ELF-1 (cell line): ENCODE measurements at regions not wholly inside any gene's neighbourhood (a gene's known extent, or its start where the extent isn't known, plus 50 kb on each side); places are given as distances from the start of the nearest gene placed in this dataset.
"Not testable (repeated sequence)": the region's sequence is repeated elsewhere in the genome, so short reads cannot be mapped to it uniquely, and the experiment has no call there.

ENCODE experiments used
- DNase-seq: peaks from one replicate; pipeline ENCODE4 v3.0.0-alpha.2; 2016; ENCODE audit warnings: low read depth, low spot score

GRCh38 chr15:25170113-25170731 is 215.4 kb downstream of the SNRPN start:
- no peak for DNase-seq

GRCh38 chr15:25170781-25171110 is 216.0 kb downstream of the SNRPN start:
- no peak for DNase-seq

DNA sequence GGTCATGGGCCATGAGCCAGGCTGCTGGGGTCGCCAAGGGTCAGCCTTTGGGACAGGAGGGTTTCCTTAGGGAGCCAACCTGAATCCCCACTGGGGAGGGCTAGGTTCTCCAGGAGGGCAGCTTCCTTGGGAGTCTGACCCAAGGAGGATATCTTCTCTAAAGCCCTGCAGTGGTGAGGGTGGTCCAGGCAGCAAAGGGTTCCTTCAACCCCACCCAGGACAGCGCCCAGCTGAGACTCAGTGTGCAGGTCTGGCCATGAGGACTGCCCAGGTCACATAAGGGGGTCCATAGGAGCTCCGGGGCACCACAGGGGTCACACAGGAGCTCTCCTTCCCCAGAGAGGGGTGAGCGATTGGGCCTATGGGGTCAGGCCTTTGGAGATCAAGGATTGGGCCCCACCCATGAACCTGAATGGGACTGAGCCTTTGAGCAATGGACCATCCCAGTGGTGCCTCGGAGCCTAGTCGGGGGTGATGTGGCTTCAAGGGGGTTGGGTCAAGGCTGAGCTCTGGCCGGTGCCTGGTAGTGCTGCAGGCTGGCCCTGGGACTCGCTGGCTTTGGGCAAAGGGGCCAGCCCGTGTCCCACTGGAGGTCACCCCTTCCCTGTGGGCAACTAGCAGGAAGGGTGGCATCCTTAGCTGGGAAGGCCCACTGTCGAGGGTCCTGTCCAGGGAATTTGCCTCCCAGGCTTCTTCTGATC is 216.5 kb downstream of the SNRPN start:
- no peak for DNase-seq

DNA sequence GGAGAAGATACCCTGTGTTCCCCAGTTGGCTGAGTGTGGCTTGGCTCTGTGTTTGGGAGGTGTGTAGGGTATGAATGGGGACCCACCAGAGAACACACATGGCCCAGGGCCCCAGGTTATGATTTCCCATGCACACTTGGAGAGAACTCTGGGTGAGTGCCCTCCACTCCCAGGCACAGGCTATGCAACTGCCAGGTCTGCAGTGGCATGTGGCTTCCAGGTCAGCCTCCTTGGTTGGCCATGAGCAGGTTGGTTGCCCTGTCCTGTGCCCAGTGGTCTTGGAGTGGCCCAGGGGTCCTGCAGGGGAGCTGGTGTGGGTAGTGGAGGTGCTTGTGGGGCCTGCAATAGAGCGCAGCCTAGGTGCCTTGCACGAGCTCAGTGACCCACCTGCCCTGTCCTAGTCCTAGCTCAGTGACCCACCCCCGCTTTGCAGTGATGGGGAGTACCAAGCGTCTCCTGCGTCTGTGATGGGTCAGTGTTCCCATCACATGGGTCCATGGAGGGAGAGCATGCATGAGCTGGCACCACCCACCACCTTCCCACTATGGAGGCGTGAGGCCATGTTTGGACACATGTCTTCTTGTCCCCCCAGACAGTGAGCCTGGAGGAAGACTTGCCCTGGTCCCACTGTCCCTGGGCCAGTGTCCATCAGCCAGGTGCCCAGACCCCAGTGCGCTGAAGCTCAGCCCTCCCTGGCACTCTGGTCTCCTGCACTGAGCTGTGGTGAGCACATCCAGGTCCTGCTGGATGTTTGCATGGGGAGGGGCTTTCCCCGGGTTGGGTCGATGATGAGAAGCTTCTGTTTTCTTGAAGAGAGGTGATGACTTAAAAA is 217.3 kb downstream of the SNRPN start:
- DNase-seq: no peak

GRCh38 chr15:25172691-25173090 is 217.9 kb downstream of the SNRPN start:
- no peak for DNase-seq

DNA sequence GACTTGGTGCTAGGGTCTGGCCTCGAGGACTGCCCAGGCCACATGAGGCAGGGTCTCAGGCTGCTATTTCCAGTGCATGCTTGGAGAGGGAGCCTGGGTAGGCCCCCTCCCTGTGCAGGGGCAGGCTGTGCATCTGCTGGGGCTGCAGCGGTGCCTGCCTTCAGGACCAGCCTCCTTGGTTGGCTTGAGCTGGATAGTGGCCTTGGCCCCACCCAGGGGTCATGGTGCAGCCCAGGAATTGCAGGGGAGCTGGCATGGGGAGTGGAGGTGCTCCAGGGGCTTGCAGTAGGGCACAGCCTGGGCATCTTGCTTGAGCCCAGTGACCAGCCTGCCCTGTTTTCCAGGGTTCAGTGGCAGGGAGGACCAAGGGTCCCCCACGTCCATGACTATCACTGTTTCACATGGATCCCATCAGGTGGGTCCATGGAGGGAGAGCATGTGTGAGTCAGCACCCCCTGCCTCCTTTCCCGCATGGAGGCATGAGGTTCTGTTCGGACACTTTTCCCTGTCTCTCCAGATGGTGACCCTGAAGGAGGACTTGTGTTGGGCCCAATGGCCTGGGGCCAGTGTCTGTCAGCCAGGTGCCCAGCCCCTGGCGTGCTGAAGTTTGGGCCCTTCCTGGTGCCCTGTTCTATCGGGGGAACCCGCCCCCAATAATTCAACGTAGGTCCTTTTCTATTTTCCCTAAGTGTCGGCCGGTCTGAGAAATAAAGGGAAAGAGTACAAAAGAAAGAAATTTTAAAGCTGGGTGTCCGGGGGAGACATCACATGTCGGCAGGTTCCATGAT is 218.6 kb downstream of the SNRPN start:
- DNase-seq: no peak

- DNase-seq: not testable (repeated sequence)
These were observed 219.4 kb downstream of the SNRPN start for GRCh38 chr15:25174149-25174548.

DNA sequence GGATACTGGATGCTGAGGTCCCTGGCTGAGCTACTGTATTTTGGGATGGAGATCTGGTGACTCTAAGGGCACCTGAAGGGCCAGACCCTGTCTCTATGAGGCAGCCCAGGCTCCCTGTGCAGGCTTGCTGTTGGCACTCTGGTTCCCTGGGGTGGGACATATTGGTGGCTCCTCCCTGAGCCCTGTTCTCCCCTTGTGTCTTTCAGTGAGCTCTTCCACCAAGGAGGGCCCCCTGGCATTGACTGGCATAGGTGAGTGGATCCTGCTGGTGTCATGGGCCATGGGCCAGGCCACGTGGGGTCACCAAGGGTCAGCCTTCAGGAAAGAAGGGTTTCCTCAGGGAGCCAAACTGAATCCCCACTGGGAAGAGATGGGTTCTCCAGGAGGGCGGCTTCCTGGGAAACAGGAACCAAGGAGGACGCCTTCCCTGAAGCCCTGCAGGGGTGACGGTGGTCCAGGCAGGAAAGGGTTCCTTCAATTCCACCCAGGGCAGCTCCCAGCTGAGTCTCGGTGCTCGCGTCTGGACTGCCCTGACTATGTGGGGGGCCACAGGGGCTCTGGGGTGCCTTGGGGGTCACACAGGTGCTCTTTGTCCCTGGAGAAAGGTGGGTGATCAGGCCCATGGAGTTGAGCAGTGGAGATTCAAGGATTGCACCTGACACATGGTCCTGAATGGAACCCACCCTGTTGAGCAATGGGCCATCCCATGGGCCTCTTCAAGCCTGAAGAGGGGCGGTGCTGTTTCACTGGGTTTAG is 220.4 kb downstream of the SNRPN start:
- DNase-seq: no peak

GRCh38 chr15:25175789-25176615 is 221.2 kb downstream of the SNRPN start:
- DNase-seq: no peak

DNA sequence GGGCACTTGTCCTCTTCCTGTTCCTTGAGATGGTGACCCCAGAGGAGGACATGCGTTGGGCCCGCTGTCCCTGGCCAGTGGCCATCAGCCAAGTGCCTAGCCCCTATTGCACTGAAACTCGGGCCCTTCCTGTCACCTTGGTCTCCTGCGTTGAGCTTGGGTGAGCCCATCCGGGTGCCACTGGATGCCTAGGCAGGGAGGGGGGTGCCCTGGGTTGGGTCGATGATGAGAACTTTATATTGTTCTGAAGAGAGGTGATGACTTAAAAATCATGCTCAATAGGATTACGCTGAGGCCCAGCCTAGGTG is 221.8 kb downstream of the SNRPN start:
- DNase-seq: no peak

GRCh38 chr15:25176991-25177954 is 222.5 kb downstream of the SNRPN start:
- DNase-seq: no peak

GRCh38 chr15:25177955-25178801 is 223.4 kb downstream of the SNRPN start:
- no peak for DNase-seq

DNA sequence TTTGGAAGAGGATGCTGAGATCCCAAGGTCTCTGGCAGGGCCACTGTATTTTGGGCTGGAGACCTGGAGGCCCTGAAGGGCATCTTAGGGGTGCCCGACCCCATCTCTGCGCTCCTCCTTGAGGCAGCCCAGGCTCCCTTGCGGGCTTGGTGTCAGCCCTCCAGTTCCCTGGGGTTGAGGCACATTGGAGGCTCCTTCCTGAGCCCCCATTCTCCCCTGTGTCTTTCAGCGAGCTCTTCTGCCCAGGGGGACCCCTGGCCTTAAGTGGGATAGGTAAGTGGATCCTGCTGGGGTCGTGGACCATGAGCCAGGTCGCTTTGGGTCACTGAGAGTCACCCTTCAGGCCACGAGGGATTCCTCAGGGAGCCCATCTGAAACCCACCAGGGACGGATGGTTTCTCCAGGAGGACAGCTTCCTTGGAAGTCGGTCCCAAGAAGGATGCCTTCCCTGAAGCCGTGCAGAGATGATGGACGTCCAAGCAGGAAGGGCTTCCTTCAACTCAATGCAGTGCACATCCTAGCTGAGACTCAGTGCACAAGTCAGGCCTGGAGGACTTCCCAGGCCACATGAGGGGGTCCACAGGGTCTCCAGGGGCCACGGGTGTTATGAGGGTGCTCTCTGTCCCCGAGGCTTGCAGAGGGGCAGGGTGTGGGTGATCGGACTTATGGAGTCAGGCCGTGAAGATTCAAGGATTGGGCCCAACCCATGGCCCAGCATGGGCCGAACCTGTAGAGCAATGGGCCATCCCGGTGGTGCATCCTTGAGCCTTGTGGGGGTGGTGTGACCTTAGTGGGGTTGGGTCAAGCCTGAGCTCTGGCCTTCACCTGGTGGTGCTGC is 224.3 kb downstream of the SNRPN start:
- no peak for DNase-seq

GRCh38 chr15:25179673-25180511 is 225.1 kb downstream of the SNRPN start:
- no peak for DNase-seq

DNA sequence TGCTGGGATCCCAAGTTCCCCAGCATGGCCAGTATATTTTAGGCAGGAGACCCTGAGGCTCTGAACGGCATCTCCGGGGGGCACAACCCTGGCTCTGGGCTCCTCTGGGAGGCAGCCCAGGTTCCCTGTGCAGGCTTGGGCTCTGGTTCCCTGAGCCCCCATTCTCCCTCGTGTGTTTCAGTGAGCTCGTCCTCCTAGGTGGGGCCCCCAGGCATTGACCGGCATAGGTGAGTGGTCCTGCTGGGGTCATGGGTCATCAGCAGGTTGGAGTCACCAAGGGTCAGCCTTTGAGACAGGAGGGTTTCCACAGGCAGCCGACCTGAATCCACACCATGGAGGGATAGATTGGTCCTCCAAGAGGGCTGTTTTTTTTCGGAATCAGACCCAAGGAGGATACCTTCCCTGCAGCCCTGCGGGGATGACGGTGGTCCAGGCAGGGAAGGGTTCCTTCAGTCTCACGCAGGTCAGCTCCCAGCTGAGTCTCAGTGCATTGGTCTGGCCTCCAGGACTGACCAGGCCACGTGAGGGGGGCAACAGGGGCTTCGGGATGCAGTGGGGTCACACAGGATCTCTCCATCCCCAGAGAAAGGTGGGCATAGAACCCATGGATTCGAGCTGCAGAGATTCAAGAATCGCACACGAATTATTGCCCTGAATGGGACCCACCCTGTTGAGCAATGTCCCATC is 226.0 kb downstream of the SNRPN start:
- no peak for DNase-seq
